ENCODE measurements at regions not wholly inside any gene's neighbourhood (a gene's known extent, or its start where the extent isn't known, plus 50 kb on each side); places are given as distances from the start of the nearest gene placed in this dataset.

- H3K79me2 ChIP-seq (ENCODE audit: low read depth): no peaks in the 10 kb centered on the region
- H4K20me1 ChIP-seq (ENCODE audit: low read depth): no peaks in the 10 kb centered on the region
- H3K27me3 Mint-ChIP-seq (ENCODE audit: insufficient read depth, low read depth): peaks cover 3% of the 10 kb centered on the region
- no peaks in the 10 kb centered on the region for H3F3A ChIP-seq (ENCODE audit: low read depth)
- DNase-seq (ENCODE audit: low spot score): no peak
- no peaks in the 10 kb centered on the region for H3K9me3 Mint-ChIP-seq
- H3K4me1 ChIP-seq: no peaks in the 10 kb centered on the region
- H3K9me3 ChIP-seq (ENCODE audit: low read depth): no peaks in the 10 kb centered on the region
- H3K4me3 ChIP-seq: no peak overlapping the region
- H3K9ac ChIP-seq: no peak overlapping the region
- H3K4me1 Mint-ChIP-seq: no peaks in the 10 kb centered on the region
- H3K27ac ChIP-seq: no peak overlapping the region
- no peak overlapping the region for H3K27ac Mint-ChIP-seq
- TF ChIP-seq EZH2 (IDR thresholded peaks at IDR 0.05) (no peak), CTCF (IDR thresholded peaks at IDR 0.05) (no peak), EZH2phosphoT487 (IDR thresholded peaks at IDR 0.05) (no peak)
- no peak overlapping the region for H3K4me3 Mint-ChIP-seq
- no peaks in the 10 kb centered on the region for H3K36me3 ChIP-seq
- H3K4me2 ChIP-seq: no peak overlapping the region
- no peak overlapping the region for H2AFZ ChIP-seq (replicated peaks)
- H3K27me3 ChIP-seq: no peaks in the 10 kb centered on the region
- H3K36me3 Mint-ChIP-seq: no peaks in the 10 kb centered on the region
Observed at GRCh38 chr10:123597676-123598075, 68.5 kb upstream of the GPR26 start.

- Mint-ChIP-seq H3K4me1 (no peaks in the 10 kb centered on the region), H3K4me3 (no peak overlapping the region), H3K27me3 (ENCODE audit: insufficient read depth, low read depth) (peaks cover 7% of the 10 kb centered on the region), H3K36me3 (no peaks in the 10 kb centered on the region), H3K27ac (no peak overlapping the region), H3K9me3 (no peaks in the 10 kb centered on the region)
- H3K27ac ChIP-seq: no peak overlapping the region
- no peak overlapping the region for H3K4me2 ChIP-seq
- H2AFZ ChIP-seq (replicated peaks): no peak overlapping the region
- H3K27me3 ChIP-seq: no peaks in the 10 kb centered on the region
- no peak overlapping the region for H3K9ac ChIP-seq
- DNase-seq (ENCODE audit: low spot score): no peak
- no peaks in the 10 kb centered on the region for H3K79me2 ChIP-seq (ENCODE audit: low read depth)
- no peak for TF ChIP-seq EZH2phosphoT487 (IDR thresholded peaks at IDR 0.05)
- H3K4me1 ChIP-seq: no peaks in the 10 kb centered on the region
- no peaks in the 10 kb centered on the region for H4K20me1 ChIP-seq (ENCODE audit: low read depth)
- no peak overlapping the region for H3K4me3 ChIP-seq
- H3K9me3 ChIP-seq (ENCODE audit: low read depth): no peaks in the 10 kb centered on the region
- H3K36me3 ChIP-seq: no peaks in the 10 kb centered on the region
- H3F3A ChIP-seq (ENCODE audit: low read depth): no peaks in the 10 kb centered on the region
Observed at GRCh38 chr10:123599366-123599849, 66.7 kb upstream of the GPR26 start.

GRCh38 chr10:123600177-123600576, 66.0 kb upstream of the GPR26 start:
- no peak overlapping the region for H3K4me2 ChIP-seq
- Mint-ChIP-seq H3K27me3 (ENCODE audit: insufficient read depth, low read depth) (peaks cover 7% of the 10 kb centered on the region), H3K27ac (no peak overlapping the region)

More at GRCh38 chr10:123600177-123600576, 66.0 kb upstream of the GPR26 start:
- H3K9ac ChIP-seq: no peak overlapping the region
- Mint-ChIP-seq H3K4me3 (no peak overlapping the region), H3K36me3 (no peaks in the 10 kb centered on the region), H3K9me3 (no peaks in the 10 kb centered on the region), H3K4me1 (no peaks in the 10 kb centered on the region)
- no peaks in the 10 kb centered on the region for H3K79me2 ChIP-seq (ENCODE audit: low read depth)
- H4K20me1 ChIP-seq (ENCODE audit: low read depth): no peaks in the 10 kb centered on the region
- no peaks in the 10 kb centered on the region for H3F3A ChIP-seq (ENCODE audit: low read depth)
- DNase-seq (ENCODE audit: low spot score): no peak
- H3K4me1 ChIP-seq: no peaks in the 10 kb centered on the region
- H3K36me3 ChIP-seq: no peaks in the 10 kb centered on the region
- no peak overlapping the region for H2AFZ ChIP-seq (replicated peaks)
- no peak overlapping the region for H3K4me3 ChIP-seq
- TF ChIP-seq CTCF (IDR thresholded peaks at IDR 0.05): no peak
- no peak for TF ChIP-seq EZH2phosphoT487 (IDR thresholded peaks at IDR 0.05)
- TF ChIP-seq EZH2 (IDR thresholded peaks at IDR 0.05): no peak
- H3K9me3 ChIP-seq (ENCODE audit: low read depth): no peaks in the 10 kb centered on the region
- H3K27me3 ChIP-seq: no peaks in the 10 kb centered on the region
- H3K27ac ChIP-seq: no peak overlapping the region

Data from neural progenitor cell (in vitro differentiated cells).